Loucy (cell line): ENCODE measurements at regions not wholly inside any gene's neighbourhood (a gene's known extent, or its start where the extent isn't known, plus 50 kb on each side); places are given as distances from the start of the nearest gene placed in this dataset.

Experiments used
- H2AFZ ChIP-seq: fragments of 200-600 bp; sonication (generic); 2 replicates; pipeline ENCODE4 v1.6.0; 2016; ENCODE audit warnings: antibody characterized with exemption, mild to moderate bottlenecking, low read length, moderate library complexity
- H3F3A ChIP-seq: fragments of 200-600 bp; 2 replicates; pipeline ENCODE4 v1.6.0; 2016; ENCODE audit warnings: antibody characterized with exemption, low read depth, mild to moderate bottlenecking
- H3K27me3 ChIP-seq: fragments of 200-600 bp; sonication (generic); 2 replicates; pipeline ENCODE4 v1.6.1; 2014; ENCODE audit warnings: low read length, mild to moderate bottlenecking; ENCODE audit not compliant: insufficient read depth, poor library complexity, severe bottlenecking
- H3K36me3 ChIP-seq: fragments of 200-600 bp; sonication (generic); 2 replicates; pipeline ENCODE4 v1.6.1; 2016; ENCODE audit warnings: low read length; ENCODE audit not compliant: insufficient read depth
- H3K4me1 ChIP-seq: fragments of 200-600 bp; sonication (generic); 2 replicates; pipeline ENCODE4 v1.5.1; 2014; ENCODE audit warnings: low read length, mild to moderate bottlenecking; ENCODE audit not compliant: insufficient read depth, poor library complexity, severe bottlenecking
- H3K4me2 ChIP-seq: fragments of 200-600 bp; sonication (generic); 2 replicates; pipeline ENCODE4 v1.6.0; 2014; ENCODE audit warnings: antibody characterized with exemption, low read length, low read depth, mild to moderate bottlenecking; ENCODE audit not compliant: poor library complexity, severe bottlenecking
- H3K4me3 ChIP-seq: fragments of 200-600 bp; sonication (generic); 2 replicates; pipeline ENCODE4 v1.5.1; 2014; ENCODE audit warnings: low read length, mild to moderate bottlenecking, mixed read lengths; ENCODE audit not compliant: poor library complexity, severe bottlenecking
- H3K79me2 ChIP-seq: fragments of 200-600 bp; sonication (generic); 2 replicates; pipeline ENCODE4 v1.6.1; 2014; ENCODE audit warnings: low read length; ENCODE audit not compliant: insufficient read depth
- H3K9ac ChIP-seq: fragments of 200-600 bp; sonication (generic); 2 replicates; pipeline ENCODE4 v1.6.0; 2014; ENCODE audit warnings: mild to moderate bottlenecking, low read depth, low read length, moderate library complexity; ENCODE audit not compliant: poor library complexity, severe bottlenecking
- H3K9me2 ChIP-seq: fragments of 200-600 bp; sonication (generic); replicated peaks from 2 replicates; pipeline ENCODE4 v1.6.1; 2016; ENCODE audit warnings: low read depth, low read length, mixed read lengths
- H3K9me3 ChIP-seq: fragments of 200-600 bp; sonication (generic); 2 replicates; pipeline ENCODE4 v1.6.1; 2014; ENCODE audit warnings: mild to moderate bottlenecking, antibody characterized with exemption, low read length, low read depth; ENCODE audit not compliant: insufficient read depth
- H4K20me1 ChIP-seq: fragments of 200-600 bp; sonication (generic); 2 replicates; pipeline ENCODE4 v1.6.0; 2014; ENCODE audit warnings: antibody characterized with exemption, low read length, mild to moderate bottlenecking; ENCODE audit not compliant: insufficient read depth, poor library complexity, severe bottlenecking
- CTCF ChIP-seq: fragments of 200-600 bp; sonication (generic); conservative IDR thresholded peaks from 2 replicates; pipeline ENCODE4 v1.5.1; 2014; ENCODE audit warnings: mild to moderate bottlenecking, antibody characterized with exemption, low read length
- EZH2phosphoT487 ChIP-seq: fragments of 200-600 bp; IDR thresholded peaks from 2 replicates; pipeline ENCODE4 v1.6.1; 2018; ENCODE audit warnings: antibody characterized with exemption, mild to moderate bottlenecking, moderate library complexity, borderline replicate concordance

DNA sequence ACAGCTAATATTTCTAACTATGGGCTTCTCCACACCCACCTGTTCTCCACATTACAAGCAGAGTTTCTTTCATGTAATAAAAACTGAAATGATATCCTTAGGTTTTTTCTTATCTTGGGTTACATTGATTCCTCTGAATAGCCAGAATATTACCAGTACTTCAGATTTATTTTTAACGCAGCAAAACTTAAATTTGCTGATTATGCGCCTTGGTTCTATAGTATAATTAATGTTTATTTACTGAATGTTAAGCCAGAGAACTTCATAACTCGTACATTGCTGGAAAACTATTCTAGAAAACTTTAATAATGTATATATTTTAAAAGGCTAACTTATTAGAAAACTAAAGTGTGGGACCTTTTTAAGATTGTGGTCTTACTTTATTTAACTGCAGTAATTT lies 577.2 kb downstream of the PRKD1 start:
- H3K4me2 ChIP-seq: no peak overlapping the region
- H3K9ac ChIP-seq: no peak overlapping the region
- H3K9me3 ChIP-seq: no peaks in the 10 kb centered on the region
- no peaks in the 10 kb centered on the region for H3K4me1 ChIP-seq
- no peaks in the 10 kb centered on the region for H3F3A ChIP-seq
- no peaks in the 10 kb centered on the region for H4K20me1 ChIP-seq
- no peak overlapping the region for H3K4me3 ChIP-seq
- H3K36me3 ChIP-seq: no peaks in the 10 kb centered on the region
- no peaks in the 10 kb centered on the region for H3K27me3 ChIP-seq
- no peak overlapping the region for H2AFZ ChIP-seq
- TF ChIP-seq CTCF (no peak), EZH2phosphoT487 (no peak)
- no peaks in the 10 kb centered on the region for H3K79me2 ChIP-seq
- H3K9me2 ChIP-seq: no peaks in the 10 kb centered on the region

GRCh38 chr14:29351996-29352705 lies 575.5 kb downstream of the PRKD1 start:
- no peaks in the 10 kb centered on the region for H3K36me3 ChIP-seq
- H2AFZ ChIP-seq: no peak overlapping the region
- H3K27me3 ChIP-seq: no peaks in the 10 kb centered on the region
- H3K4me2 ChIP-seq: no peak overlapping the region
- no peak for TF ChIP-seq CTCF
- no peak for TF ChIP-seq EZH2phosphoT487
- no peaks in the 10 kb centered on the region for H3K79me2 ChIP-seq
- no peak overlapping the region for H3K4me3 ChIP-seq
- no peaks in the 10 kb centered on the region for H4K20me1 ChIP-seq
- H3K9me2 ChIP-seq: no peaks in the 10 kb centered on the region
- H3K9ac ChIP-seq: no peak overlapping the region
- no peaks in the 10 kb centered on the region for H3K4me1 ChIP-seq
- no peaks in the 10 kb centered on the region for H3F3A ChIP-seq
- no peaks in the 10 kb centered on the region for H3K9me3 ChIP-seq

GRCh38 chr14:29352706-29353080 lies 575.0 kb downstream of the PRKD1 start:
- Histone ChIP-seq H3K27me3 (no peaks in the 10 kb centered on the region), H3F3A (no peaks in the 10 kb centered on the region), H3K4me2 (no peak overlapping the region), H3K9ac (no peak overlapping the region), H3K9me3 (no peaks in the 10 kb centered on the region), H3K4me3 (no peak overlapping the region), H3K79me2 (no peaks in the 10 kb centered on the region), H3K9me2 (no peaks in the 10 kb centered on the region), H2AFZ (no peak overlapping the region), H3K36me3 (no peaks in the 10 kb centered on the region), H4K20me1 (no peaks in the 10 kb centered on the region), H3K4me1 (no peaks in the 10 kb centered on the region)
- TF ChIP-seq EZH2phosphoT487 (no peak), CTCF (no peak)
